22Rv1 (cell line): ENCODE measurements at regions not wholly inside any gene's neighbourhood (a gene's known extent, or its start where the extent isn't known, plus 50 kb on each side); places are given as distances from the start of the nearest gene placed in this dataset.

Source experiments
- ZFX ChIP-seq: fragments of 450-650 bp; IDR thresholded peaks from 2 replicates; pipeline ENCODE4 v1.6.1; 2017; ENCODE audit warnings: antibody characterized with exemption, borderline replicate concordance
- TF ChIP-seq, protein P1 (sequence below): fragments of 450-650 bp; IDR thresholded peaks from 2 replicates; pipeline ENCODE4 v1.5.1; 2017; ENCODE audit warnings: mild to moderate bottlenecking

DNA sequence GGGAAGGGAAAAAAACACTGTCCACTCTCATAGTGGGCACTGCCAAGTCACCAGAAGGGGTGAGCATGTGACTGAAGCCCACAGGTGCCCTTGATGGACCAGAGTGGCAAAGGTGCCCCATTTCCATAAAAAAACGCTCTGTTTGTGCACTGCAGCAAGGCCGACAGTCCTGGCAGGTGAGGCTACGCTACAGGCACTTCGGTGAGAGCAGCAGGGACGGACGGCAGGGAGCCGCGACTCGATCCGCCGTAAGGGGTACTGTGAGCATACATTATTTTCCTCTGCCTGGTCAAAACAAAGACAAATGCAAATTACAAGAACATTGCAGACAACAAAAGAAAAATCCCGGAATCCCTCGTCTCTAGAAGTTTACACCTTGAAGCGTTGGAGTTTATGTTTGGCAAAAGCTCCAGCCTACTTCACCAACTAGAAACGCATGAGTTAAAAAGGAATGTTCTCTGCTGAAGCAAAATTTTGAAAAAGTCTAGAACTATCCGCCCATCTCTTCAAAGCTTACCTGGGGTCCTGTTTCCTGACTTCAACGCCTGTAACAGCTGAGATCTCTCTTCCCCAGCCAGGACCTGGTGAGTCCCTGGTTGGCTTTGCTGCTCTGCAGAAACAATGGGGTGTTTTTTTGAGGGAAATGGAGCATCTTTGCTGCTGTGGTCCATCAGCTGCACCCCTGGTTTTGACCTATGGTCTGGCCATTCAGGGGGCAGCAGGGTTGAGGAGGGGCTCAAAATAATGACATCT, 52.9 kb upstream of the RFLNA start:
- no peak for TF ChIP-seq ZFX
- TF ChIP-seq, protein P1, sequence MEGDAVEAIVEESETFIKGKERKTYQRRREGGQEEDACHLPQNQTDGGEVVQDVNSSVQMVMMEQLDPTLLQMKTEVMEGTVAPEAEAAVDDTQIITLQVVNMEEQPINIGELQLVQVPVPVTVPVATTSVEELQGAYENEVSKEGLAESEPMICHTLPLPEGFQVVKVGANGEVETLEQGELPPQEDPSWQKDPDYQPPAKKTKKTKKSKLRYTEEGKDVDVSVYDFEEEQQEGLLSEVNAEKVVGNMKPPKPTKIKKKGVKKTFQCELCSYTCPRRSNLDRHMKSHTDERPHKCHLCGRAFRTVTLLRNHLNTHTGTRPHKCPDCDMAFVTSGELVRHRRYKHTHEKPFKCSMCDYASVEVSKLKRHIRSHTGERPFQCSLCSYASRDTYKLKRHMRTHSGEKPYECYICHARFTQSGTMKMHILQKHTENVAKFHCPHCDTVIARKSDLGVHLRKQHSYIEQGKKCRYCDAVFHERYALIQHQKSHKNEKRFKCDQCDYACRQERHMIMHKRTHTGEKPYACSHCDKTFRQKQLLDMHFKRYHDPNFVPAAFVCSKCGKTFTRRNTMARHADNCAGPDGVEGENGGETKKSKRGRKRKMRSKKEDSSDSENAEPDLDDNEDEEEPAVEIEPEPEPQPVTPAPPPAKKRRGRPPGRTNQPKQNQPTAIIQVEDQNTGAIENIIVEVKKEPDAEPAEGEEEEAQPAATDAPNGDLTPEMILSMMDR = no peak
